HT-29 (cell line): ENCODE measurements at regions not wholly inside any gene's neighbourhood (a gene's known extent, or its start where the extent isn't known, plus 50 kb on each side); places are given as distances from the start of the nearest gene placed in this dataset.

Experiments used
- DNase-seq: peaks from one replicate; pipeline ENCODE4 v3.0.0-alpha.2; 2015; ENCODE audit warnings: low spot score

- DNase-seq = no peak
Observed at GRCh38 chr2:727071-727470, 49.9 kb upstream of the TMEM18 start.
